Breast epithelium (tissue), 3 donors: ENCODE measurements at regions not wholly inside any gene's neighbourhood (a gene's known extent, or its start where the extent isn't known, plus 50 kb on each side); places are given as distances from the start of the nearest gene placed in this dataset.

Experiments used
- CTCF ChIP-seq, 3 donors: fragments of 450-650 bp; IDR thresholded peaks; one replicate each; pipeline ENCODE4 v1.5.1; 2016 to 2017; ENCODE audit warnings: antibody characterized with exemption in 3 of 3, mild to moderate bottlenecking in 3 of 3, moderate library complexity in 3 of 3
- POLR2A ChIP-seq: fragments of 450-650 bp; IDR thresholded peaks from one replicate; pipeline ENCODE4 v1.6.1; 2016; ENCODE audit warnings: antibody characterized with exemption, mild to moderate bottlenecking, moderate library complexity
- POLR2AphosphoS5 ChIP-seq, 3 donors: sonication (generic); formaldehyde crosslinking; IDR thresholded peaks; one replicate each; pipeline ENCODE4 v1.6.1; 2017; ENCODE audit warnings: antibody characterized with exemption in 3 of 3

GRCh38 chr7:13151978-13152377 lies 464.5 kb downstream of the ARL4A start:
- TF ChIP-seq CTCF (IDR thresholded peaks at IDR 0.05) (no peak), POLR2A (no peak), POLR2AphosphoS5 (IDR thresholded peaks at IDR 0.05) (no peak)
